IMR-90 (cell line): ENCODE measurements at regions not wholly inside any gene's neighbourhood (a gene's known extent, or its start where the extent isn't known, plus 50 kb on each side); places are given as distances from the start of the nearest gene placed in this dataset.

Experiments used
- ATAC-seq: fragments of 200-7000 bp; cut with Tn5 transposase; 2 replicates; pipeline ENCODE4 v1.9.1; 2020; ENCODE audit warnings: low read depth, mild to moderate bottlenecking, moderate library complexity
- BruUV-seq: library from RNA; stranded (reverse); fragments of 400-500 nt; replicated peaks from 2 replicates; lab custom pipeline; 2021; lab: Mats Ljungman, UMichigan
- CTCF ChIA-PET: fragments of 300-600 bp; formaldehyde crosslinking; extraction: SDS; loops from one replicate; lab custom pipeline; 2021; ENCODE audit warnings: antibody characterized with exemption; lab: Yijun Ruan, JAX
- POLR2A ChIA-PET: fragments of 300-600 bp; sonication (Branson Sonifier 250); formaldehyde crosslinking; loops from one replicate; lab custom pipeline; 2022; ENCODE audit warnings: antibody characterized with exemption; ENCODE audit not compliant: unreplicated experiment; lab: Charles Lee
- DNase-seq: peaks from one replicate; pipeline ENCODE4 v3.0.0; 2013
- H2AFZ ChIP-seq: replicated peaks from 2 replicates; pipeline ENCODE3; 2013; ENCODE audit warnings: low read length, mild to moderate bottlenecking; ENCODE audit not compliant: poor library complexity
- H2AK5ac ChIP-seq: 2 replicates; pipeline ENCODE4 v1.6.1; 2013; ENCODE audit warnings: low read depth, low read length, inconsistent platforms
- H2AK9ac ChIP-seq: replicated peaks from 2 replicates; pipeline ENCODE3; 2013; ENCODE audit warnings: mild to moderate bottlenecking, low read depth, low read length, moderate library complexity; ENCODE audit not compliant: poor library complexity
- H2BK120ac ChIP-seq: 2 replicates; pipeline ENCODE4 v1.6.1; 2013; ENCODE audit warnings: low read depth, low read length, inconsistent platforms
- H2BK15ac ChIP-seq: 3 replicates; pipeline ENCODE4 v1.6.1; 2013; ENCODE audit warnings: low read depth, low read length, inconsistent platforms
- H2BK20ac ChIP-seq: 2 replicates; pipeline ENCODE4 v1.6.1; 2013; ENCODE audit warnings: low read depth, mild to moderate bottlenecking, inconsistent platforms, low read length, moderate library complexity
- H2BK5ac ChIP-seq: 2 replicates; pipeline ENCODE4 v1.6.1; 2013; ENCODE audit warnings: mild to moderate bottlenecking, low read depth, low read length, inconsistent platforms; ENCODE audit not compliant: poor library complexity, severe bottlenecking
- H3K14ac ChIP-seq: replicated peaks from 2 replicates; pipeline ENCODE4 v1.6.1; 2013; ENCODE audit warnings: low read depth, low read length, inconsistent platforms
- H3K18ac ChIP-seq: 2 replicates; pipeline ENCODE4 v1.6.1; 2013; ENCODE audit warnings: low read depth, low read length, control low read depth
- H3K23ac ChIP-seq: 2 replicates; pipeline ENCODE4 v1.6.1; 2013; ENCODE audit warnings: low read depth, low read length, inconsistent platforms
- H3K27ac ChIP-seq: 2 replicates; pipeline ENCODE4 v1.5.1; 2013; ENCODE audit warnings: mild to moderate bottlenecking, control low read depth, low read length; ENCODE audit not compliant: insufficient read depth
- H3K27me3 ChIP-seq: 2 replicates; pipeline ENCODE4 v1.6.1; 2013; ENCODE audit warnings: low read length; ENCODE audit not compliant: control insufficient read depth, insufficient read depth
- H3K36me3 ChIP-seq: 2 replicates; pipeline ENCODE4 v1.6.1; 2013; ENCODE audit warnings: low read length, mixed read lengths; ENCODE audit not compliant: control insufficient read depth, insufficient read depth
- H3K4ac ChIP-seq: 2 replicates; pipeline ENCODE4 v1.6.1; 2013; ENCODE audit warnings: low read depth, low read length, inconsistent platforms
- H3K4me1 ChIP-seq: 2 replicates; pipeline ENCODE4 v1.6.1; 2013; ENCODE audit warnings: low read length, mixed read lengths; ENCODE audit not compliant: control insufficient read depth, insufficient read depth
- H3K4me2 ChIP-seq: 2 replicates; pipeline ENCODE4 v1.6.1; 2013; ENCODE audit warnings: low read depth, mild to moderate bottlenecking, control low read depth, low read length, moderate library complexity
- H3K4me3 ChIP-seq: 2 replicates; pipeline ENCODE4 v1.5.1; 2013; ENCODE audit warnings: low read depth, mild to moderate bottlenecking, control low read depth, low read length, moderate library complexity; ENCODE audit not compliant: insufficient read depth
- H3K56ac ChIP-seq: 2 replicates; pipeline ENCODE4 v1.6.1; 2013; ENCODE audit warnings: low read length, inconsistent platforms; ENCODE audit not compliant: insufficient read depth; ENCODE audit errors: extremely low read depth
- H3K79me1 ChIP-seq, 2 experiments: 2 replicates each; pipeline ENCODE4 v1.6.1; 2013; ENCODE audit warnings: low read length in 2 of 2, inconsistent platforms in 1 of 2, low read depth in 1 of 2
- H3K9ac ChIP-seq: 2 replicates; pipeline ENCODE4 v1.6.1; 2013; ENCODE audit warnings: low read depth, low read length, control low read depth
- H3K9me1 ChIP-seq: 2 replicates; pipeline ENCODE4 v1.6.1; 2013; ENCODE audit warnings: low read length, inconsistent platforms; ENCODE audit not compliant: insufficient read depth
- H3K9me3 ChIP-seq: 2 replicates; pipeline ENCODE4 v1.6.1; 2013; ENCODE audit warnings: low read length; ENCODE audit not compliant: control insufficient read depth, insufficient read depth
- H4K20me1 ChIP-seq: 2 replicates; pipeline ENCODE4 v1.6.1; 2013; ENCODE audit warnings: low read length, inconsistent platforms; ENCODE audit not compliant: insufficient read depth
- H4K5ac ChIP-seq: 2 replicates; pipeline ENCODE4 v1.6.1; 2013; ENCODE audit warnings: mild to moderate bottlenecking, low read depth, low read length, control low read depth
- H4K8ac ChIP-seq, 2 experiments: 2 replicates each; pipeline ENCODE4 v1.6.1; 2013; ENCODE audit warnings: low read depth in 2 of 2, low read length in 2 of 2, control low read depth in 1 of 2, inconsistent platforms in 1 of 2
- H4K91ac ChIP-seq: 2 replicates; pipeline ENCODE4 v1.6.1; 2013; ENCODE audit warnings: low read depth, low read length, inconsistent platforms; ENCODE audit not compliant: insufficient read depth
- CTCF ChIP-seq: conservative IDR thresholded peaks from 2 replicates; pipeline ENCODE4 v1.5.1; 2012; ENCODE audit warnings: mild to moderate bottlenecking, low read depth, low read length, improper control_type of control experiment
- FOS ChIP-seq: fragments of 150-350 bp; IDR thresholded peaks from 2 replicates; pipeline ENCODE4 v1.6.1; 2016; ENCODE audit warnings: low read depth, low read length
- MAFK ChIP-seq: IDR thresholded peaks from 2 replicates; pipeline ENCODE4 v1.6.1; 2012; ENCODE audit warnings: low read depth, low read length, improper control_type of control experiment
- WGBS, 2 experiments: methylation state at CpG; one replicate each; pipeline versions ENCODE4 v1.1.5 to v1.1.7; 2013; ENCODE audit warnings: missing lambda C conversion rate in 2 of 2; ENCODE audit not compliant: insufficient read length in 1 of 2; ENCODE audit errors: extremely low coverage in 2 of 2; 5-methylcytosine and 5-hydroxymethylcytosine counted together
- dilution Hi-C: fragments of 300-500 bp; cut with HindIII; formaldehyde crosslinking; loops from one replicate; pipeline ENCODE4 v1.14.3; 2018; ENCODE audit warnings: low sequenced_read_pairs; ENCODE audit not compliant: unreplicated experiment
- in situ Hi-C: fragments of 300-500 bp; cut with MboI; formaldehyde crosslinking; loops from 3 replicates; pipeline ENCODE4 v1.14.3; 2019; ENCODE audit warnings: low sequenced_read_pairs, inconsistent platforms, mixed read lengths
- intact Hi-C: fragments of 100-400 bp; cut with micrococcal nuclease; formaldehyde crosslinking; loops from 2 replicates; pipeline ENCODE4 v1.10.0; 2022

DNA sequence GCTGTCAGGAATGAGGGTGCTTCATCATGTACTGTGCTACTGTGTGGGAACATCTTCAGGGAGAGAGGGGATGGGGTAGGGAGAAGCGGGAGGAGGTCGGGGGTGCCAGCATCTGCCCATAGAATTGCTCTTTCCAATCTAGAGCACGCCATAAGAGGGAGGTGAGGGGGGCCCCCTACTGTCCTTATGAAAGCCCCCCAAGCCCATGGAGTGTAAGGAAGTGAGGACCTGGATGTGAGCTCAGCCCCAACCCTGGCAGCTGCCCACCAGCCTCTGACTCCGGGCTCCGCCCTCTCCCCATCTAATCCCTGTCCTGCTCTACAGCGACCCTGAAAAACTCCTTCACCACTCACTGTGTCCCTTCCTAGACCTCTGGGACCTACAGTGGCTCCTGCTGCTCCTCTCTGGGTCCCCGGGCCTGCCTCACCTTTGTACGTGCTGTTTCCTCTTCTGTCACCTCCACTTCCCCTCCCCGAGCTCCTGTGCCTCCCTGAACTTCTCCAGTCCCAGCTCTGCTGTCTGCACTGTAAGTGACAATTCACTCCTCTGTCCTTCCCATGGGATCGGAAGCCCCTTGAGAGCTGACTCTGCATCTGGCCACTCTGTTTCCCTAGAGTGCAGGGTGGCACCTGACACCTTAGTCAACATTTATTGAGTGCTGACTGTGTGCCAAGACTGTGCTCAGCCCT lies 269.4 kb downstream of the PTPRU start:
- H3K4me1 ChIP-seq: no peaks in the 10 kb centered on the region
- peaks cover 6% of the 10 kb centered on the region for H3K27me3 ChIP-seq
- no peak overlapping the region for H2BK120ac ChIP-seq
- H2BK20ac ChIP-seq: no peak overlapping the region
- H2BK15ac ChIP-seq: no peak overlapping the region
- H2BK5ac ChIP-seq: no peak overlapping the region
- H3K4me3 ChIP-seq: no peak overlapping the region
- no peak overlapping the region for H3K4ac ChIP-seq
- no peak overlapping the region for H3K23ac ChIP-seq
- H3K18ac ChIP-seq: no peak overlapping the region
- in situ Hi-C loops (loop anchor here (25.0 kb wide), 1 partner anchor 607 kb away; no protein-coding TSS in a partner anchor), dilution Hi-C loops (no loop called here), intact Hi-C loops (no loop called here)
- H4K5ac ChIP-seq: no peak overlapping the region
- no peaks in the 10 kb centered on the region for H3K9me1 ChIP-seq
- DNase-seq (no peak), ATAC-seq (no peak)
- no peak for TF ChIP-seq MAFK
- no peak for TF ChIP-seq CTCF
- no peak for TF ChIP-seq FOS
- H4K8ac ChIP-seq: no peak overlapping the region
- no peak overlapping the region for H3K27ac ChIP-seq
- H3K79me1 ChIP-seq: no peaks in the 10 kb centered on the region
- H3K56ac ChIP-seq: no peak overlapping the region
- no peak overlapping the region for H2AK5ac ChIP-seq
- ChIA-PET CTCF (interaction anchor here (1.1 kb wide), 1 partner anchor 197 kb away, joined by 3 read pairs; no protein-coding TSS in a partner anchor), POLR2A (no interaction called here)
- 44% methylated on average over 7 of the region's 10 CpGs; no CpG with 5 or more reads in 1 of the 2 experiments for WGBS, 2 experiments
- no peak overlapping the region for H2AFZ ChIP-seq
- H3K14ac ChIP-seq: no peak overlapping the region
- H3K4me2 ChIP-seq: no peak overlapping the region
- BruUV-seq: no TSS peak
- H3K9me3 ChIP-seq: no peaks in the 10 kb centered on the region
- H4K91ac ChIP-seq: no peak overlapping the region
- no peaks in the 10 kb centered on the region for H4K20me1 ChIP-seq
- no peak overlapping the region for H3K9ac ChIP-seq
- no peak overlapping the region for H2AK9ac ChIP-seq
- no peaks in the 10 kb centered on the region for H3K36me3 ChIP-seq
